Effector memory CD4-positive, alpha-beta T cell (primary cell): ENCODE measurements at regions not wholly inside any gene's neighbourhood (a gene's known extent, or its start where the extent isn't known, plus 50 kb on each side); places are given as distances from the start of the nearest gene placed in this dataset.
"Not testable (repeated sequence)": the region's sequence is repeated elsewhere in the genome, so short reads cannot be mapped to it uniquely, and the experiment has no call there.

Experiments used
- DNase-seq, 3 donors: peaks; one replicate each; pipeline ENCODE4 v3.0.0-alpha.2; 2020
- H3K27ac ChIP-seq: 2 replicates; pipeline ENCODE4 v1.7.0; 2013; ENCODE audit warnings: mild to moderate bottlenecking, low read length, moderate library complexity; ENCODE audit not compliant: insufficient read depth, poor library complexity, severe bottlenecking
- H3K27me3 ChIP-seq: replicated peaks from 2 replicates; pipeline ENCODE4 v1.7.0; 2013; ENCODE audit warnings: mild to moderate bottlenecking, low read length; ENCODE audit not compliant: insufficient read depth, control insufficient read depth, poor library complexity, severe bottlenecking
- H3K36me3 ChIP-seq: 2 replicates; pipeline ENCODE4 v1.7.0; 2013; ENCODE audit warnings: mild to moderate bottlenecking, low read length, moderate library complexity; ENCODE audit not compliant: control insufficient read depth, insufficient read depth
- H3K4me1 ChIP-seq: 2 replicates; pipeline ENCODE4 v1.7.0; 2013; ENCODE audit warnings: low read length, mild to moderate bottlenecking; ENCODE audit not compliant: control insufficient read depth, insufficient read depth, poor library complexity, severe bottlenecking
- H3K4me3 ChIP-seq: 2 replicates; pipeline ENCODE4 v1.7.0; 2013; ENCODE audit warnings: low read length, low read depth, mild to moderate bottlenecking; ENCODE audit not compliant: insufficient read depth, poor library complexity, severe bottlenecking
- H3K9me3 ChIP-seq: 2 replicates; pipeline ENCODE4 v1.7.0; 2013; ENCODE audit warnings: mild to moderate bottlenecking, low read length, moderate library complexity; ENCODE audit not compliant: control insufficient read depth

DNA sequence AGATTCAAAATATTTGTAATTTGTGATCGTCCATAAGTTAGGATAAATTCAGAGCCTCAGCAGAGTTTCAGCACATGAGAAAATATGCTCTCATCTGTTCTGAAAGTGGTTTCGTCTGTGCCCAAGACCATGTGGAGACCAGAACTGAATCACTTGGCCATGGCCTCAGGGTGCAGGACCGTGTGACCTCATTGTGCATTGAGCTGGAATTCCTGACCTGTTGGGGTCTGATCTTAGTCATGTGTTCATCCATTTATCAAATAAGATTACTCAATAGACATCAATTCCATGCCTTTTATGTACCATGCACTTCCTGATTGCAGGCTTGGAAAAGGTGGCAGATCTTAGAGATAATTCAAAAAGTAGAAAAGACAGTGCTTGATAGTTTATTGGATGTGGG, 680.5 kb downstream of the QKI start:
- Histone ChIP-seq H3K4me1 (no peaks in the 10 kb centered on the region), H3K36me3 (no peaks in the 10 kb centered on the region)
- DNase-seq: no peak

DNA sequence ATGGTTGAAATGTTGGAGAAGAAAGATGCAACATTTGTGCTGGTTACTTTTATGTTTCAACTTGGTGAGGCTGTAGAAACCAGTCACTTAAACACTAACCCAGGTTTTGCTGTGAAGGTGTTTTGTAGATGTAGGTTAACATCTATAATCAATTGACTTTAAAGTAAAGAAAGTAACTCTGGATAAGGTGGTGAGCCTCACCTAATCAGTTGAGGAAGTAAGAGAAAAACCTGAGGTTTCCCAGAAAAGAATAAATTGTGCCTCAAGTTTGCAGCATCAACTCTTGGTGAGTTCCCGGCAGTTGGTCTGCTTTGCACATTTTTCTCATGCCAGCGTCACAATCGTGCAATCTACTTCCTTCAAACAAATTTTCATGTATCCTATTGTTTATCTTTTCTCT, 673.4 kb downstream of the QKI start:
- Histone ChIP-seq H3K27ac (no peak overlapping the region), H3K27me3 (no peaks in the 10 kb centered on the region), H3K4me1 (no peaks in the 10 kb centered on the region), H3K9me3 (no peaks in the 10 kb centered on the region), H3K4me3 (no peak overlapping the region), H3K36me3 (no peaks in the 10 kb centered on the region)
- no peak for DNase-seq

More for the DNA sequence above, 680.5 kb downstream of the QKI start:
- H3K4me3 ChIP-seq: no peak overlapping the region
- no peak overlapping the region for H3K27ac ChIP-seq
- H3K27me3 ChIP-seq: no peaks in the 10 kb centered on the region
- H3K9me3 ChIP-seq: no peaks in the 10 kb centered on the region

- Histone ChIP-seq H3K27me3 (no peaks in the 10 kb centered on the region), H3K27ac (no peak overlapping the region), H3K4me3 (no peak overlapping the region), H3K4me1 (no peaks in the 10 kb centered on the region), H3K9me3 (no peaks in the 10 kb centered on the region), H3K36me3 (no peaks in the 10 kb centered on the region)
- DNase-seq: no peak
Observed at GRCh38 chr6:164087211-164087610, 672.7 kb downstream of the QKI start.

GRCh38 chr6:164086076-164086887, 671.8 kb downstream of the QKI start:
- Histone ChIP-seq H3K27ac (no peak overlapping the region), H3K9me3 (no peaks in the 10 kb centered on the region), H3K4me3 (no peak overlapping the region), H3K27me3 (no peaks in the 10 kb centered on the region), H3K36me3 (no peaks in the 10 kb centered on the region), H3K4me1 (no peaks in the 10 kb centered on the region)
- DNase-seq: no peak

DNA sequence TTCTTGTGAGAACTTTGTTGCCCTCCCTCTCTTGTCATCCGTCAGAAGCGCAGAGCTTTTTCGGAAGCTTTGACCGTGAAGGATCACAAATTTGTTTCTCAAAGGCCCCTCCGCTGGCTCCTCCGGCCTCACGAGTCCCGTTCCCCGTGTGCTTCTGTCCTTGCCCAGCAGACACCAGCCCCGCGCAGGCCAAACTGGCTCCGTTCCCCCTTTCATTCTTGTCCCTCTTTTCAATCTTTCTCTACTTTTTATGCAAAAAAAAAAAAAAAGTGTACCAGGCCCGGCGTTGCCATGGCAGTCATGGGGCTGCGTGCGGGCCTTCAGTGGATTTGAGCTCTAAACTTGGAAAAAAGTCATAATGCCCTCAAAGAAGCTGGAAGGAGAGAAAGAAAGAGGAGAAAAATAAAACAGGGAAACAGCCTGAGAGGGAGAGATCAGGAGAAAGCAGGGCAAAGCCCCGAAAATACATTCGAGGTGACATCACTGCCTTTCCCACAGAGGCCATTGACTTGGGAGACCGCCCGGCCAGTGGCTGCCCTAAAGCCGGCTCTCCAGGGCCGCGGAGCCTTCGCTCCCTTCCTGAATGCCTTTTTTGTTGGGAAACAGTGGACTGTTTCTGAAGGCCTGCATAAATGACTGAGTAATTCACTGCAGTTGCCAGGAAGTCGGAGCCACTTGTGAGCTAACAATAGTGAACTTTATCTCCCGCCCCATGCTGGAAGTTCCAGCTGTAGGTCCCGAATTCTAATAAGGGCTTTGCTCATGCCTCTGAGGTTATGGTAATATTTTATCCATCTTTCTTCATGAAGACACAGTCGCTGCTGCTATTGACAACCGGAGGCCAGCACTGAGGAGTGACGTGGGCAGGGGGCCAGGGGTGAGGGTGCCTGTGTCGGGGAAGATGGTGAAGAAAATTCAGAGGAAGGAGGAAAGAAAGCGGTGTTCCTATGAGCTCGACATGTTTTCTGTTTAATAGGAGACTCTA, 670.9 kb downstream of the QKI start:
- Histone ChIP-seq H3K27me3 (no peaks in the 10 kb centered on the region), H3K27ac (no peak overlapping the region), H3K4me3 (no peak overlapping the region), H3K4me1 (no peaks in the 10 kb centered on the region), H3K9me3 (no peaks in the 10 kb centered on the region), H3K36me3 (no peaks in the 10 kb centered on the region)
- no peak for DNase-seq

DNA sequence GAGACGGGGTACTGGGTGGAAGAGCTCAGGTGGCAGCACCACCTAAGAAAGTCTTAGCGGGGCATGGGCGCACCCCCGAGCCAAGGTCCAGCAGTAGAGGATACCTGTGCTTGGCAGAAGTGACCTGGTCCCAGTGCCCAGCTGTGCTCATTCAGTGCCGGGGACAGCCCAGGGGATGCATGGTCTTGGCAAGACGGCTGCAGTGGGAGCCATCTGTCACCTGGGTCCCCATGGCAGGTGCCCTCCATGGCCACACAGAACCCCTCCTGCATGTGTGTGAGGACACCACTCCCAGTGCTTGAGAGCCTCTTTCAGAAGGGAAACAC, 664.7 kb downstream of the QKI start:
- Histone ChIP-seq H3K4me3 (no peak overlapping the region), H3K27ac (no peak overlapping the region), H3K4me1 (no peaks in the 10 kb centered on the region), H3K9me3 (no peaks in the 10 kb centered on the region), H3K36me3 (no peaks in the 10 kb centered on the region), H3K27me3 (no peaks in the 10 kb centered on the region)
- no peak for DNase-seq

- no peaks in the 10 kb centered on the region for H3K4me1 ChIP-seq
- H3K36me3 ChIP-seq: no peaks in the 10 kb centered on the region
- no peak overlapping the region for H3K27ac ChIP-seq
- DNase-seq: no peak
- H3K9me3 ChIP-seq: no peaks in the 10 kb centered on the region
- no peak overlapping the region for H3K4me3 ChIP-seq
- H3K27me3 ChIP-seq: no peaks in the 10 kb centered on the region
Observed at GRCh38 chr6:164078532-164079274, 664.2 kb downstream of the QKI start.

DNA sequence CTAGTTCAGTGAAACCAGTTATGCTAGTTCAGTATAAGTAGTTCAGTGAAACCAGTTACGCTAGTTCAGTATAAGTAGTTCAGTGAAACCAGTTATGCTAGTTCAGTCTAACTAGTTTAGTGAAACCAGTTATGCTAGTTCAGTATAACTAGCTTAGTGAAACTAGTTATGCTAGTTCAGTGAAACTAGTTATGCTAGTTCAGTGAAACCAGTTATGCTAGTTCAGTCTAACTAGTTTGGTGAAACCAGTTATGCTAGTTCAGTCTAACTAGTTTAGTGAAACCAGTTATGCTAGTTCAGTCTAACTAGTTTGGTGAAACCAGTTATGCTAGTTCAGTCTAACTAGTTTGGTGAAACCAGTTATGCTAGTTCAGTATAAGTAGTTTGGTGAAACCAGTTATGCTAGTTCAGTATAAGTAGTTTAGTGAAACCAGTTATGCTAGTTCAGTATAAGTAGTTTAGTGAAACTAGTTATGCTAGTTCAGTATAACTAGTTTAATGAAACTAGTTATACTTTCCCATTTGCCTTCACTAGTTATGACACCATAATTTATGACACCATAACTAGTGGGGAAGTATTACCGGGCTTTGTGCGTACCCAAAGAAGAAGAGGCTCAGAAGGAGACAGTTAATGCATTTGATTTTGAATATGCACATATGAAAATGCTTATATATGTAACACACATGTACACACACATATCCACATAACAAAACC, 662.5 kb downstream of the QKI start:
- not testable (repeated sequence) for H3K27me3 ChIP-seq, DNase-seq, H3K9me3 ChIP-seq, H3K4me3 ChIP-seq, H3K36me3 ChIP-seq, H3K4me1 ChIP-seq, H3K27ac ChIP-seq

DNA sequence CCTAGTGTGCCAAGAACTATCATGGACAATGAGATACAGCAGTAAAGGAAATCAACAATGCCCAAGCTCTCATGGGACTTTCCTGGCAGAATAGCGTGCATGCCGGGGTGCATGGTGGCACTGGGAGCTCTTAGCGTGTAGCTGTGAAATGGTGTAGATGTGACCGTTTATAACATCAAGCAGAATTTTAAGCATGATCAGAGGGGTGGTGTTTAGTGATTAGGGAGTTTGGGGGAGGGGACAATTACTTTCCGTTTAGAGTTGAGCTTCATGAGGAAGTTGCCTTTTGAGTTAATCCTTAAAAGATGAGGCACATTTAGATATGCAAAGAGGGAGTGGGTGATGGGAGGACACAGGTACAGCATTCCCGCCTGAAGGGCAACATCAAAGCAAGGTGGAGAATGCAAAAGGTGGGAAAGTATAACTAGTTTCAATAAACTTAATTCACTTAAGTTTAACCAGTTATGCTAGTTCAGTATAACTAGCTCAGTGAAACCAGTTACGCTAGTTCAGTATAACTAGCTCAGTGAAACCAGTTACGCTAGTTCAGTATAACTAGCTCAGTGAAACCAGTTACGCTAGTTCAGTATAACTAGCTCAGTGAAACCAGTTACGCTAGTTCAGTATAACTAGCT, 661.6 kb downstream of the QKI start:
- Histone ChIP-seq H3K4me3 (no peak overlapping the region), H3K9me3 (no peaks in the 10 kb centered on the region), H3K27me3 (no peaks in the 10 kb centered on the region), H3K4me1 (no peaks in the 10 kb centered on the region), H3K36me3 (no peaks in the 10 kb centered on the region), H3K27ac (no peak overlapping the region)
- DNase-seq: no peak
